GM23338 (cell line): ENCODE measurements at regions not wholly inside any gene's neighbourhood (a gene's known extent, or its start where the extent isn't known, plus 50 kb on each side); places are given as distances from the start of the nearest gene placed in this dataset.

ENCODE experiments used
- EZH2 ChIP-seq: fragments of 200-600 bp; sonication (generic); IDR thresholded peaks from one replicate; pipeline ENCODE4 v1.8.0; 2017; ENCODE audit warnings: antibody characterized with exemption, mild to moderate bottlenecking, low read depth; ENCODE audit not compliant: unreplicated experiment
- TF ChIP-seq, protein P1 (sequence below), 2 experiments: fragments of 200-600 bp in 1 of 2; sonication (generic) in 1 of 2; conservative IDR thresholded peaks; 2 replicates each; pipeline versions ENCODE4 v1.5.1 to v1.6.1; 2016 to 2017; ENCODE audit warnings: antibody characterized with exemption in 2 of 2, low read depth in 2 of 2, mild to moderate bottlenecking in 2 of 2, moderate library complexity in 1 of 2

DNA sequence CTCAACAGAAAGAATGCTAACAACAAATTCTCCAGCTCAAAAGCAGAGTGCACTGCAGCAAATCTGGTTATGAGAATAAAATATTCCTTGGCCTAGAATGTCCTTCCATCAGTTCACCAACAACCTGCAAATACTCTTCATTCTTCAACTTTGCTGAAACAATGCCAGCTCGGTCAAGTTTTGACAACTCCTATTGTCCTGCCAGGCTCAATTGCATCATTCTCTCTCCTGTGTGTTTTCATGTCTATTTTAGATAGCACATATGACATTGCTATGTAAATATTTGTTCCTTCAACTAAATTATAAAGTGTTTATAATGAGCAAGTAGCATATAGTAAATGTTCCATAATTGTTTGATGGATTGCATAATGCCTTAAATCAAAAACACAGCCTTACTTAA lies 463.8 kb downstream of the TLE1 start:
- TF ChIP-seq, protein P1, sequence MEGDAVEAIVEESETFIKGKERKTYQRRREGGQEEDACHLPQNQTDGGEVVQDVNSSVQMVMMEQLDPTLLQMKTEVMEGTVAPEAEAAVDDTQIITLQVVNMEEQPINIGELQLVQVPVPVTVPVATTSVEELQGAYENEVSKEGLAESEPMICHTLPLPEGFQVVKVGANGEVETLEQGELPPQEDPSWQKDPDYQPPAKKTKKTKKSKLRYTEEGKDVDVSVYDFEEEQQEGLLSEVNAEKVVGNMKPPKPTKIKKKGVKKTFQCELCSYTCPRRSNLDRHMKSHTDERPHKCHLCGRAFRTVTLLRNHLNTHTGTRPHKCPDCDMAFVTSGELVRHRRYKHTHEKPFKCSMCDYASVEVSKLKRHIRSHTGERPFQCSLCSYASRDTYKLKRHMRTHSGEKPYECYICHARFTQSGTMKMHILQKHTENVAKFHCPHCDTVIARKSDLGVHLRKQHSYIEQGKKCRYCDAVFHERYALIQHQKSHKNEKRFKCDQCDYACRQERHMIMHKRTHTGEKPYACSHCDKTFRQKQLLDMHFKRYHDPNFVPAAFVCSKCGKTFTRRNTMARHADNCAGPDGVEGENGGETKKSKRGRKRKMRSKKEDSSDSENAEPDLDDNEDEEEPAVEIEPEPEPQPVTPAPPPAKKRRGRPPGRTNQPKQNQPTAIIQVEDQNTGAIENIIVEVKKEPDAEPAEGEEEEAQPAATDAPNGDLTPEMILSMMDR (conservative IDR thresholded peaks at IDR 0.05; ENCODE audit: low read depth in 2 of 2): no peak
- TF ChIP-seq EZH2: no peak
